ENCODE measurements at regions not wholly inside any gene's neighbourhood (a gene's known extent, or its start where the extent isn't known, plus 50 kb on each side); places are given as distances from the start of the nearest gene placed in this dataset.

DNA sequence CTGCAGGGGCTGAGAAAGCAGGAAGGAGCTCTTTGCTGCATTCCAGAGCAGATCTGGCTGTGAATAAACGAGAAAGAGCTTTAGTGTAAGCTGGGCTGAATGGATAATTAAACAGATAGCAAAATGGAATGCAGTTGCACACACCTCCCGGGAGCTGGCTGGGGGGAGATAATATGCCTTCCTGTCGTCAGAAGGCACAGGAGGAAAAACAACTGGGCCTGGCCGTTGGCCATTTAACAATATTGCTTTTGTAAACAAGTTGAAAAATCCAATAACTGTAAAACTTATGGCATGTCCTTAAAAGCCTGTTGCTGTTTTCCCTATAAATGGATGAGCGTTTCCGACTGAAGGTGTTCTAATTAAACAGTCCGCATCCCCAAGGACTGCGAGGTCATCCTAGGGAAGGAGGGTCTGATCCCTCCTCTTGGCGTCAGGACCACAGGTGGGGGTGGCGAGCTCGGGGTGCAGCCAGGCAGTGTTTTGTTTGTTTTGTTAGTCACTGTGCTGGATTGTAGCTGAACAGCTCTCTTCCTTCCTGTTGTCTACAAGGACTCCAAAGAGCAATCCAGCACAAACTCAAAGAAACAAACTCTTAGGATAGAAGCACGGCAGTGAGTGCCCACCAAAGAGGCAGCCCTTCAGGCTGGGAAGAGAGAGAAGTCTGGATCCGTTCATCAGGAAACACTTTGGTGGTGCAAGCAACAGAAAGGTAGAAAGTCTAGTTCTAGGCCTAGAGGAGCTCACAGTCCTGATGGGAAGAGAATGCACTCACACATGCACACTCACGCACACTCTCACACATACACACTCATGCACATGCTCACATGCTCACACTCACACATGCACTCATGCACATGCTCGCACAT is 133.4 kb upstream of the SMAD3 start:
- TF ChIP-seq, protein P1, sequence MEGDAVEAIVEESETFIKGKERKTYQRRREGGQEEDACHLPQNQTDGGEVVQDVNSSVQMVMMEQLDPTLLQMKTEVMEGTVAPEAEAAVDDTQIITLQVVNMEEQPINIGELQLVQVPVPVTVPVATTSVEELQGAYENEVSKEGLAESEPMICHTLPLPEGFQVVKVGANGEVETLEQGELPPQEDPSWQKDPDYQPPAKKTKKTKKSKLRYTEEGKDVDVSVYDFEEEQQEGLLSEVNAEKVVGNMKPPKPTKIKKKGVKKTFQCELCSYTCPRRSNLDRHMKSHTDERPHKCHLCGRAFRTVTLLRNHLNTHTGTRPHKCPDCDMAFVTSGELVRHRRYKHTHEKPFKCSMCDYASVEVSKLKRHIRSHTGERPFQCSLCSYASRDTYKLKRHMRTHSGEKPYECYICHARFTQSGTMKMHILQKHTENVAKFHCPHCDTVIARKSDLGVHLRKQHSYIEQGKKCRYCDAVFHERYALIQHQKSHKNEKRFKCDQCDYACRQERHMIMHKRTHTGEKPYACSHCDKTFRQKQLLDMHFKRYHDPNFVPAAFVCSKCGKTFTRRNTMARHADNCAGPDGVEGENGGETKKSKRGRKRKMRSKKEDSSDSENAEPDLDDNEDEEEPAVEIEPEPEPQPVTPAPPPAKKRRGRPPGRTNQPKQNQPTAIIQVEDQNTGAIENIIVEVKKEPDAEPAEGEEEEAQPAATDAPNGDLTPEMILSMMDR (IDR thresholded peaks at IDR 0.05) = no peak
- peak in 2 of 3 donors; percentile 26 to 44 for TF ChIP-seq POLR2A (IDR thresholded peaks at IDR 0.05)
- Histone ChIP-seq H3K4me3 (no peak overlapping the region), H3K4me1 (peaks cover 29% of the 10 kb centered on the region), H3K36me3 (replicated peaks in 1 of 2; ENCODE audit: insufficient read depth in 1 of 2, low read depth in 2 of 2) (no peaks in the 10 kb centered on the region), H3K9me3 (no peaks in the 10 kb centered on the region), H3K27ac (peak overlapping the region; percentile 62 to 85 (median 73)), H3K27me3 (no peaks in the 10 kb centered on the region)
- intact Hi-C loops (cut with DNase I) = no loop called here
- DNase-seq (peak; percentile 59 to 78 (median 74)), ATAC-seq (peak; percentile 87)
- WGBS, 2 donors = 25 to 32% methylated on average over 15 of the region's 15 CpGs

DNA sequence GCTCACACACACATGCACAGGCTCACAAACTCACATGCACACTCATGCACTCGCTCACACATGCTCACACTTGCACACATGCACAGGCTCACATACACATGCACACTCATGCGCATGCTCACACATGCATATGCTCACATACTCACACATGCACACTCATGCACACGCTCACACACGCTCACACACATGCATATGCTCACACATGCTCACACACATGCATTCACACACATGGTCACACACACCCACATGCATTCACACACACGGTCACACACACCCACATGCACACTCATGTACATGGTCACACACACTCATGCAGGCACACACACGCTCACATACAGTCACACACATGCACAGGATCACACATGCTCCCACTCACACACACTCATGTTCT is 132.8 kb upstream of the SMAD3 start:
- no peaks in the 10 kb centered on the region for H3K36me3 ChIP-seq (replicated peaks in 1 of 2; ENCODE audit: insufficient read depth in 1 of 2, low read depth in 2 of 2)
- H3K4me3 ChIP-seq = no peak overlapping the region
- H3K9me3 ChIP-seq = no peaks in the 10 kb centered on the region
- no peaks in the 10 kb centered on the region for H3K27me3 ChIP-seq
- ATAC-seq = no peak
- peak in 1 of 4 donors; percentile 6 for DNase-seq
- H3K4me1 ChIP-seq = peaks cover 29% of the 10 kb centered on the region
- peak overlapping the region in 3 of 4 donors; percentile 63 to 85 (median 83) for H3K27ac ChIP-seq
- 93 to 95% methylated on average over 6 of the region's 6 CpGs for WGBS, 2 donors
- intact Hi-C loops (cut with DNase I) = no loop called here
- TF ChIP-seq, protein P1 (IDR thresholded peaks at IDR 0.05) = no peak
- no peak for TF ChIP-seq POLR2A (IDR thresholded peaks at IDR 0.05)

DNA sequence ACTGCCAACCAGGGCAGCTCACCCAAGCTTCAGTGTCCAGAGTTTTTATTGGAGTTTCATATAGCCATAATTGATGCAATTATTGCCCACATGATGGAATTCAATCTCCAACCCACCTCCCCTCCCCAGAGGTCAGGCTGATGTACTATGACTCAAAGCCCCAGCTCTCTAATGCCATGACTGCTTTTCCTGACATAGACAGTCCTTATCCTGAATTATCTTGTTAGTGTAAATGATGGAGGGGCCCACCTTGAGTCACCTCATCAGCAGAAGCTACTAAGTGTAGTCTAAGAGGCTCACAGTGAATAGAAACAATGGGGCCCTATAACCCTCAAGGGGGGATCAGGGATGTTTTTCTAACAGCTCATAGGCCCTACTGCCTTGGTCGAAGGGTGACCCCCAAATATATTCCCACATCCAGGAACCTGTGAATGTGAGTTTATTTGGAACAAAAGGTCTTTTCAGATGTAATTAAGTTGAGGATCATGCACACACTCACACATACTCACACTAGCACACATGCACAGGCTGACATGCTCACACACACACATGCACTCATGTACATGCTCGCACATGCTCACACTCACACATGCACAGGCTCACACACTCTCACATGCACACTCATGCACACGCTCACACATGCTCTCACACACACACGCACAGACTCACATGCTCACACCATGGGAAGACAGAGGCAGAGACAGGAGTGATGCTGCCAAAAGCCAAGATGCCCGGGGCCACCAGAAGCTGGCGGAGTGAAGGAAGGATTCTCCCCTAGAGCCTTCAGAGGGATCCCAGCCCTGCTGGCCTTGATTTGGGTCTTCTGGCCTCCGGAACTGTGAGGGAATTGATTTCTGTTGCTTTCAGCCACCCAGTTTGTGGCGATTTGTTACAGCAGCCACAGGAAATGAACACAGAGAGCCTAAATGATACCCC is 131.2 kb upstream of the SMAD3 start:
- H3K4me3 ChIP-seq = no peak overlapping the region
- H3K9me3 ChIP-seq = peaks cover 0 to 5% (median 0%) of the 10 kb centered on the region in 3 donors
- TF ChIP-seq, protein P1 (IDR thresholded peaks at IDR 0.05) = no peak
- no peak for TF ChIP-seq POLR2A (IDR thresholded peaks at IDR 0.05)
- ATAC-seq (no peak), DNase-seq (no peak)
- intact Hi-C loops (cut with DNase I) = no loop called here
- 88 to 90% methylated on average over 8 of the region's 8 CpGs for WGBS, 2 donors
- peaks cover 29% of the 10 kb centered on the region for H3K4me1 ChIP-seq
- H3K27ac ChIP-seq = no peak overlapping the region
- H3K36me3 ChIP-seq (replicated peaks in 1 of 2; ENCODE audit: insufficient read depth in 1 of 2, low read depth in 2 of 2) = no peaks in the 10 kb centered on the region
- H3K27me3 ChIP-seq = no peaks in the 10 kb centered on the region

DNA sequence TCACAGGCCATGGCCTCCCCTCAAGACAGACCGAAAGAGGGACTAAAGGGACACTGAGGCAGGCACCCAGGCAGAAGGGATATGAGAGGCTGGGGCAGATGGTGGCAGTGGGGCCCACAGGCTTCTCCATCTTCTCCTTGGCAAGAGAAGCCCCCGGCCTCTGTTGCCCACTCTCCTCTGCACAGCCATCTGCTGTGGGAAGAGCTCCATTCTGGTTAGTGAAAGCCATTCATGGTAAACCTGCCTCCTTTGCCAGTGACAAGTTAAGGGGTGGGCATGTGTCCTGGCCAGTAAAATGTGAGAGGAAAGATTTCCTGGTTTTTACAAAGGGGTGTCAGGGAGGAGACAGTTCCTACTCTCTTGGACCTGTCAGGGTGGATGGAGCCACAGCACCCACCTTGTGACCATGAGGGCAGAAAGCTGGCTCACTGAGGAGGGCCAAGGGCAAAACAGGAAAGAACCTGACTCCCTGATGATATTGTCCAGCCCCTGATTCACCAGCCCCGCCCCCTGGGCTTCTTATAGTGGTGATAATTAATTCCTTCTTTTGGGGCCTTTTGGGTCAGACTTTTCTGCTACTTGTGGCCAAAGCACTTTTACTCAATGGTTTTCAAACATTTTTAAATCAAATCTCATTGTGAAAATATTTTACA is 130.4 kb upstream of the SMAD3 start:
- peak in 1 of 4 donors; percentile 5 for DNase-seq
- H3K36me3 ChIP-seq (replicated peaks in 1 of 2; ENCODE audit: insufficient read depth in 1 of 2, low read depth in 2 of 2) = no peaks in the 10 kb centered on the region
- no peak for ATAC-seq
- H3K4me1 ChIP-seq = peaks cover 29% of the 10 kb centered on the region
- intact Hi-C loops (cut with DNase I) = no loop called here
- H3K27me3 ChIP-seq = no peaks in the 10 kb centered on the region
- no peak overlapping the region for H3K27ac ChIP-seq
- H3K9me3 ChIP-seq = peaks cover 0 to 5% (median 0%) of the 10 kb centered on the region in 3 donors
- TF ChIP-seq, protein P1 (IDR thresholded peaks at IDR 0.05) = no peak
- TF ChIP-seq POLR2A (IDR thresholded peaks at IDR 0.05) = no peak
- H3K4me3 ChIP-seq = no peak overlapping the region
- 96 to 100% methylated on average over 2 to 3 of the region's 3 CpGs for WGBS, 2 donors

Measured in body of pancreas (tissue), 4 donors.